ENCODE measurements at regions not wholly inside any gene's neighbourhood (a gene's known extent, or its start where the extent isn't known, plus 50 kb on each side); places are given as distances from the start of the nearest gene placed in this dataset.

- TF ChIP-seq, protein P1, sequence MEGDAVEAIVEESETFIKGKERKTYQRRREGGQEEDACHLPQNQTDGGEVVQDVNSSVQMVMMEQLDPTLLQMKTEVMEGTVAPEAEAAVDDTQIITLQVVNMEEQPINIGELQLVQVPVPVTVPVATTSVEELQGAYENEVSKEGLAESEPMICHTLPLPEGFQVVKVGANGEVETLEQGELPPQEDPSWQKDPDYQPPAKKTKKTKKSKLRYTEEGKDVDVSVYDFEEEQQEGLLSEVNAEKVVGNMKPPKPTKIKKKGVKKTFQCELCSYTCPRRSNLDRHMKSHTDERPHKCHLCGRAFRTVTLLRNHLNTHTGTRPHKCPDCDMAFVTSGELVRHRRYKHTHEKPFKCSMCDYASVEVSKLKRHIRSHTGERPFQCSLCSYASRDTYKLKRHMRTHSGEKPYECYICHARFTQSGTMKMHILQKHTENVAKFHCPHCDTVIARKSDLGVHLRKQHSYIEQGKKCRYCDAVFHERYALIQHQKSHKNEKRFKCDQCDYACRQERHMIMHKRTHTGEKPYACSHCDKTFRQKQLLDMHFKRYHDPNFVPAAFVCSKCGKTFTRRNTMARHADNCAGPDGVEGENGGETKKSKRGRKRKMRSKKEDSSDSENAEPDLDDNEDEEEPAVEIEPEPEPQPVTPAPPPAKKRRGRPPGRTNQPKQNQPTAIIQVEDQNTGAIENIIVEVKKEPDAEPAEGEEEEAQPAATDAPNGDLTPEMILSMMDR (IDR thresholded peaks at IDR 0.05) = no peak
- no peak for TF ChIP-seq POLR2A (IDR thresholded peaks at IDR 0.05)
Observed at GRCh38 chr7:91651986-91652385, 228.5 kb downstream of the MTERF1 start.
